ENCODE measurements at regions not wholly inside any gene's neighbourhood (a gene's known extent, or its start where the extent isn't known, plus 50 kb on each side); places are given as distances from the start of the nearest gene placed in this dataset.
"Not testable (repeated sequence)": the region's sequence is repeated elsewhere in the genome, so short reads cannot be mapped to it uniquely, and the experiment has no call there.

DNA sequence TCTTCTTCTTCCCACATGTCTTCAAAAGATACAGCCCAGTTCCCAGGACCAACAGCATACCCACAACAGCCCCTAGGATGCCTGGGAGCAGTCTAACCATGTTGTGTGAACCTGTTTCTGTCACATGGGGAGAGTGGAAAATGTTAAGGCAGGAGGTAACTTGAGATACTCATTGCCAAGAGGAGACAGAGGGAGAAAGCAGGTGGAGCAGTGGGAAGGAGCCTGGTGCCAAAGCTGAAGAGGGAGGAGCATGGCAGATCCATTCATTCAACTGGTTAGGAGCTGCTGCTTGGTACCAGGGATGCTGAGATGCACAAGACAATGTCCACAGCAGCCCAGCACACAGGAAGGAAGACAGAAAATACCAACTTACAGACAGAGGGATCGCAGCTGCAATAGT is 149.8 kb upstream of the ETV3 start:
- no peak for DNase-seq

DNA sequence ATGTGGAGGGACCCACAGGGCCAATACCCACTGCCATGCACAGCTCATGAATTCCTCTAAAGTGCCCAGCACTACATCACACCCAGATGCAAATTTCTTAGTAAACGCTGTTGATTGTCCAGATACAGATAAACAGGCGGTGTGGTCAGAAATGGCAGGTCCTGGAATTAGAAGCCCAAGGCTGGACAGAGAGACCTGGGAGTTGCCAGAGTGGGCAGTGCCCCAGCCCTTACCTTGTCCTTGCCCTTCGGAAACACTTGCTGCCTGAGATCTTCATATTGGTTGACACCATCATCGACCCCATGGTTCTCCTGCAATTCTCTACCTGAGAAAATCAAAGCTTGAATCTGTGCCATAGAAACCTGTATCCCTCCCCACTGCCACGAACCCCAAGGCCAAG is 149.3 kb upstream of the ETV3 start:
- no peak for DNase-seq

GRCh38 chr1:157286646-157287420 is 148.6 kb upstream of the ETV3 start:
- no peak for DNase-seq

GRCh38 chr1:157286096-157286495 is 147.9 kb upstream of the ETV3 start:
- no peak for DNase-seq

GRCh38 chr1:157284451-157284850 is 146.3 kb upstream of the ETV3 start:
- no peak for DNase-seq

DNA sequence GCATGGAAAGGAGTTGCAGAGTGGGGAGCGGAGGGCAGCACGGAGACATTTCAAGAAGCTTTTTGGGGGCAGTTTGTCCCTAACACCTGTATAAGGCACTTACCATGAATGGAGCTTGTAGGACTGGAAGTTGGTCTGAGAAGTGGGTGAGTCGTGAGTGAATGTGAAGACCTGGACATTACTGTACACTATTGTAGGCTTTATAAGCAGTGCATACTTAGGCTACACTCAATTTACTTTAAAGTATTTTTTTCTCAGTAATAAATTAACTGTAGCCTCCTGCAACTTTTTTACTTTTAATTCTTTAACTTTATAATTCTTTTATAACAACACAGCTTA is 141.6 kb upstream of the ETV3 start:
- DNase-seq: no peak

GRCh38 chr1:157279138-157279801 is 141.1 kb upstream of the ETV3 start:
- DNase-seq: no peak

DNA sequence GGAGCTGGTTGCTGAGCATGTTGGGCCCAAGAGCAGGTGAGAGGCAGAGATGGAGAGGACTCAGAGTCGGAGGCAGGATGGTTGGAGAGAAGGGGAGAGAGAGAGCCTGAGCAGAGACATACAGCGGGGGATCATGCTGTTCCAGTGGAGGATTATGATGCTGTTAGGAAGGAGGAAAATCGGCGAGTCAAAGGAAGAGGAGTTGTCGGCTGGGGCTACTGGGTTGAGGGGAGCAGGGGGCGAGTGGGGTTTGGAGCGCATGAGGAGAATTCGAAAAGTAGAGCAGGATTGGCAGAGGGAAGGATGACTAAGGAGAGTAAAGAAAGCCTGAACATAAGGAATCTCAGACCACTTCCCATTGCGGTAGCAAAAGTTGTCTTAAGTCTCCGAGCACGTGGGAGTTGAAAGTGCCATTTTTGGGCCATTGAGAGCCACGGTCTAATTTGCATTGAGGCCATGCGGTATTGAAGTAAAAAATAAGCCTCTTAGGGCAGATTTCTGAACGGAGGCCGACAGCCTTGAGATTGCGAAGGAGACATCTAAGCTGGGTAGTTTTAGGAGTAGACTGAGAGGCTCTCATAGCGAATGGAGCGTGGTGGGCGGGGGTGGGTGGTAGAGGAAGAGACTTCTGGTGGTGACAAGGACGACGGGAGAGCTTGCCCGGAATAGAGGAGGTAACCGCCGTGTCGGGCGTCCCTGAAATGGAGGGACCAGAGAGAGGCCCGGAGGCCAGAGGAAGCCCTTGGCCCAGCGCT is 140.4 kb upstream of the ETV3 start:
- no peak for DNase-seq

DNA sequence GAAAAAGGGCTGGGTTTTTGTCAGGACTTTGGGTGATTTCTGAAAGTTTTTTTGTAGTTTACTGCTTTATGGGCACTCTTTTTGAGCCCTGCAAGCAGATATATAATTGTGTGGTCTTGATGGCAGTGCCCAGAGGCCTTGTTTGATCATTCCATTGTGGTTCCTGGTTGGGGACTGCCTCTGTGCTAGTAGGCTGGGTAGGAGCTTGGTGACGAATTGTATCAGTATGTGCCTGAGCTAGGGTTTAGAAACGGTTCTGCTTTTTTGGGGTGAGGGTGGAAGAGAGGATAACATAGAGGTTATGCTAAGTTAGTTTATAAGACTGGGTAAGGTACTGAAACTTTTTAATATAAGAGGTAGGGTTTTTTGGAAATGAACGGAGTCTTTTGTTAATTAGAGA is 139.7 kb upstream of the ETV3 start:
- DNase-seq: no peak

- no peak for DNase-seq
Measured at GRCh38 chr1:157277281-157277680, 139.1 kb upstream of the ETV3 start.

DNA sequence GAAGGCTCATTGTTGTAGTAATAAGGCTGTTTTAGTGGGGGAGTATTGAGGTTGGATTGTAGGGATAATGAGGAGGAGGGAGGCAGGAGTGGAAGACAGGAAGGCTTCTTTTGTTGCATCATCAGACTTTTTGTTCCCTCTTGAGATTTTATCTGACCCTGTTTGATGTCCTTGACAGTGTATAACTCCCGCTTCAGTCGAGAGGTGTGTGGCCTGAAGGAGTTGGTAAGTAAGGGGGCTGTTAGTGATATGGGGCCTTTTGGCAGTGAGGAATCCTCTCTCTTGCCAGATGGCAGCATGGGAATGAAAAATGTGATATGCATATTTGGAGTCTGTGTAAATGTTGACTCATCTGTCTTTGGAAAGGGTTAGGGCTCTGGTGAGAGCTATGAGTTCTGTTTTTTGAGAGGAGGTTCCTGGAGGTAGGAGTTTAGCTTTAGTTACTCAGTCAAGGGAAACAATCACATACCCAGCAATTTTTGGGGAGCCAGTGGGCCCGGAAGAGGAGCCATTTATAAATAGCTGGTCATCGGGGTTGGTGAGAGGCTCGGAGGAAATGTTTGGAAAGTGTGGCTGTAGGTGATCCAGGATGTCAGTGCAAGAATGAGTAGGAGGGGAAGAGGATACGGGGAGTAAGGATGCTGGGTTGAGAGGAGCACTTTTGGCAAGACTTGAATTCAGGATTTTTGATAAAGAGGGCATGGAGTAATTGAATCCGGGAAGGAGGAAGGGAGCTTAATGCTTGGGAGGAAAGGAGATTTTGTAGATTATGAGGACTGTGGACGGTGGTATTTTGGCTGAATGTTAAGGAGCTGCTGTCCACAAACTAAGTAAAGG is 136.7 kb upstream of the ETV3 start:
- DNase-seq: no peak

DNA sequence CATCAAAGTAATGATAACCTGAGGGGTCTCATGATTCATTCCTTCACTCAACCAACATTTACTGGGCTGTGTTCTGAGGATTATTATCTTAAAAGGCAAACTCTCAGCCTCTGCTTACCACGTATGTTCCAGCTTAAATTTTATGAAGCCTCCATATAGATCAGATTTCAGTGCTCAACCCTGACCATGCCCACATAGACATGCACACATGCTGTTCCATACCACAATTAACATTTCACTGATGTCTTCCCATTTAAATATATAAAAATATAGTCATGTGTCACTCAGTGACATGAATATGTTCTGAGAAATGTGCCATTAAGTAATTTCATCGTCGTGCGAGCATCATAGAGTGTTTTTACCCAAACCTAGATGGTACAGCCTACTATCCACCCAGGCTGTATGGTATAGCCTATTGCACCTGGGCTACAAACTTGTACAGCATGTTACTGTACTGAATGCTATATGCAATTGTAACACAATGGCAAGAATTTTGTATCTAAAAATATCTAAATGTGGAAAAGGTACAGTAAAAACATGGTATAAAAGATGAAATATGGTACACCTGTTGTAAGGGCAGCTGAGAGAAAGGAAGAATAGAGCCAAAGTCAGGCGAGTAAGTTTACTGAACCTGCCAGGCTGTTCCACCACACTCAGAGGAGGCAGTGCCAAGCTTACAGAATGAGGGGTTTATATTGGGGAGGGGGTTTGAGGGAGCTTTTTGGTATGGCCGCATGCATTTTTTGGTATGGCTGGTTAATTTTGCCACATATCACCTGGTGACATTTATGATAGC is 134.7 kb upstream of the ETV3 start:
- no peak for DNase-seq

DNA sequence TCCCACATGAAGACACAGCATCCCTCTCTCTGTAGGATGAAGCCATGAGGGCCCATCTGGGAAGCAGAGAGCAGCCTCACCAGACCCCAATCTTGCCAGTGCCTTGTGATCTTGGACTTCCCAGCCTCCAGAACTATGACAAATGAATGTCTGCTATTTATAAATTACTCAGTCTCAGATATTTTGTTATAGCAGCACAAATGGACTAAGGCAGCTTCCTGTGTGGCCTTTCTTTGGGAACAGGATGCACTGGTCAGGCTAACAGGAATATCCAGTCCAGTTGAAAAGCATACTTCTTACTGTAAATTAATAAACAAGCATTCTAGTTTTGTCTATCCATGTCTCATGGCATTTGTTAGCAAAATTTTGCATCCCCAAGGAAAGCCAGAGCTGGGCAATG is 134.1 kb upstream of the ETV3 start:
- no peak for DNase-seq

GRCh38 chr1:157270705-157271274 is 132.6 kb upstream of the ETV3 start:
- DNase-seq: no peak

- DNase-seq: no peak
Measured at GRCh38 chr1:157269656-157270375, 131.6 kb upstream of the ETV3 start.

DNA sequence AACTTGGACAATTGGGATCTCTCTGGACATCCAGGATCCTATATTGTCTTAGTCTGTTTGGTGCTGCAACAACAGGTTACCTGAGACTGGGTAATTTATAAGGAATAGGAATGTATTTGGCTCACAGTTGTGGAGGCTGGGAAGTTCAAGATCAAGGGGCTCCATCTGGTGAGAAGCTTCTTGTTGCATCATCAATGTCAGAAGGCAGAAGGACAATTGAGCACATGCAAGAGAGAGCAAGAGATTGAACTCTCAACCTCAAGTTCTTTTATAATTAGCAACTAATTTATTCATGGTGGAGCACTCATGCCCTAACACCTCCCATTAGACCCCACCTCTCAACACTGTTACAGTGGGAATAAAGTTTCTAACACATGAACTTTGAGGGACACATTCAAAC is 124.7 kb upstream of the ETV3 start:
- no peak for DNase-seq

- no peak for DNase-seq
Measured at GRCh38 chr1:157262422-157262821, 124.2 kb upstream of the ETV3 start.

DNA sequence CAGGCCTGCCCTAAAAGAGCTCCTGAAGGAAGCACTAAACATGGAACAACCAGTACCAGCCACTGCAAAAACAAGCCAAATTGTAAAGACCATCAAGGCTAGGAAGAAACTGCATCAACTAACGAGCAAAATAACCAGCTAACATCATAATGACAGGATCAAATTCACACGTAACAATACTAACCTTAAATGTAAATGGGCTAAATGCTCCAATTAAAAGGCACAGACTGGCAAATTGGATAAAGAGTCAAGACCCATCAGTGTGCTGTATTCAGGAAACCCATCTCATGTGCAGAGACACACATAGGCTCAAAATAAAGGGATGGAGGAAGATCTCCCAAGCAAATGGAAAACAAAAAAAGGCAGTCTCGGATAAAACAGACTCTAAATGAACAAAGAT is 117.7 kb upstream of the ETV3 start:
- DNase-seq: not testable (repeated sequence)

GRCh38 chr1:157254183-157254582 is 116.0 kb upstream of the ETV3 start:
- not testable (repeated sequence) for DNase-seq

DNA sequence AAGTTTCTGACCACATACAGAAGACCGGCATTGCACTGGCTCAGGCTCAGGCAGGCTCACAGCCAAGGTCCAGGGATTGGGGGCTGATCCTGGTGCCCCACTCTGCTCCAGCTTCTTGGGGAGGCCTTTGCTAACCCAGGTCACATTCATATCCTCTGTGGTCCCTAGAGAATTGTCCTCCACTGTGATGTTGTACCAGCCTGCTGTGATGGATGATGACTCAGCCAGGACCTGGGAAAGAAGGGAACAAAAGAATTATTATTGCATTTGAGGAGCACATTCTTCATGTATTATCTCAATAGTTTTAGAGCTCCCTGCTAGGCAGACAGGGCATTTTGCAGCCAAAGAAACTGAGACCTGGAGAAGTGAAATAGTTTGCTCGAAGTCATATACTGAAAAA is 114.3 kb upstream of the ETV3 start:
- no peak for DNase-seq

DNA sequence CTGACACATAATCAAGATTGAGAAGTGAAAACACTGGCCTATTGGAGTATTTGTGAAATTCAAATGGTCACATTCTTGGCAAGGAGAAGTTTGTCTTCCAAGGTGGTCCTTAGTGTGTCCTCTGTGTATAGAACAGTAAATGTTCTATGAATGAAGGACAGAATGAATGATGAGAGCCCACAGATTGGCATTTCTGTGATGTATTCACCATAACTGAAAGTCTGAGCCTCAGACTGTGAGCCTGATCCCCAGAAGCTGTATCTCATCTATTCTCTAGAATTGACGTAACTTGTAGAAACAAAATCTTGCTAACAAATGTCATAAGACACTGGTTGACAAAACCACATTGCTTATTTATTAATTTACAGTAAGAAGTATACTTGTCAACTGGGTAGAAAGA is 111.5 kb upstream of the ETV3 start:
- no peak for DNase-seq
